Central memory CD8-positive, alpha-beta T cell (primary cell): ENCODE measurements at regions not wholly inside any gene's neighbourhood (a gene's known extent, or its start where the extent isn't known, plus 50 kb on each side); places are given as distances from the start of the nearest gene placed in this dataset.

Experiments
- ATAC-seq: fragments of 150-1000 bp; cut with Tn5 transposase; replicated peaks from 2 replicates; pipeline ENCODE4 v1.10.0; 2022; ENCODE audit warnings: mild to moderate bottlenecking, moderate FRiP score, moderate number of reproducible peaks; ENCODE audit not compliant: poor library complexity, severe bottlenecking; ENCODE audit errors: extremely low read depth
- DNase-seq, 2 donors: peaks; one replicate each; pipeline ENCODE4 v3.0.0; 2021; ENCODE audit warnings: low spot score in 2 of 2
- H3K27ac Mint-ChIP-seq: one replicate; pipeline ENCODE4 v1.8.0; 2022; ENCODE audit warnings: low read depth, mild to moderate bottlenecking, moderate library complexity, mixed read lengths
- H3K27me3 Mint-ChIP-seq: one replicate; pipeline ENCODE4 v1.8.0; 2022; ENCODE audit warnings: mixed read lengths
- H3K36me3 Mint-ChIP-seq: one replicate; pipeline ENCODE4 v1.8.0; 2022; ENCODE audit warnings: mild to moderate bottlenecking, moderate library complexity, mixed read lengths; ENCODE audit not compliant: insufficient read depth
- H3K4me1 Mint-ChIP-seq: one replicate; pipeline ENCODE4 v1.8.0; 2022; ENCODE audit warnings: mixed read lengths
- H3K4me3 Mint-ChIP-seq: one replicate; pipeline ENCODE4 v1.8.0; 2022; ENCODE audit warnings: mild to moderate bottlenecking, moderate library complexity, mixed read lengths
- H3K9me3 Mint-ChIP-seq: one replicate; pipeline ENCODE4 v1.8.0; 2022; ENCODE audit warnings: mixed read lengths

GRCh38 chr5:174312641-174313040 is 267.1 kb downstream of the NSG2 start:
- no peak for DNase-seq
- peaks cover 45% of the 10 kb centered on the region for H3K27me3 Mint-ChIP-seq
- no peaks in the 10 kb centered on the region for H3K9me3 Mint-ChIP-seq
- H3K4me3 Mint-ChIP-seq = no peak overlapping the region
- no peak overlapping the region for H3K27ac Mint-ChIP-seq
- H3K36me3 Mint-ChIP-seq = no peaks in the 10 kb centered on the region
- ATAC-seq = no peak
- no peaks in the 10 kb centered on the region for H3K4me1 Mint-ChIP-seq

- no peak for DNase-seq
- ATAC-seq = no peak
Measured at GRCh38 chr5:174313615-174314014, 268.1 kb downstream of the NSG2 start.

GRCh38 chr5:174314261-174314660 is 268.8 kb downstream of the NSG2 start:
- ATAC-seq (no peak), DNase-seq (no peak)
- Mint-ChIP-seq H3K27ac (no peak overlapping the region), H3K4me1 (no peaks in the 10 kb centered on the region), H3K9me3 (no peaks in the 10 kb centered on the region), H3K36me3 (no peaks in the 10 kb centered on the region), H3K4me3 (no peak overlapping the region), H3K27me3 (peaks cover 45% of the 10 kb centered on the region)

More at GRCh38 chr5:174313615-174314014, 268.1 kb downstream of the NSG2 start:
- Mint-ChIP-seq H3K9me3 (no peaks in the 10 kb centered on the region), H3K27me3 (peaks cover 45% of the 10 kb centered on the region), H3K4me3 (no peak overlapping the region), H3K4me1 (no peaks in the 10 kb centered on the region), H3K36me3 (no peaks in the 10 kb centered on the region), H3K27ac (no peak overlapping the region)

GRCh38 chr5:174315471-174315870 is 270.0 kb downstream of the NSG2 start:
- H3K27me3 Mint-ChIP-seq = peaks cover 39% of the 10 kb centered on the region
- no peak for ATAC-seq
- DNase-seq = no peak
- H3K9me3 Mint-ChIP-seq = no peaks in the 10 kb centered on the region
- H3K27ac Mint-ChIP-seq = no peak overlapping the region
- no peak overlapping the region for H3K4me3 Mint-ChIP-seq
- no peaks in the 10 kb centered on the region for H3K36me3 Mint-ChIP-seq
- no peaks in the 10 kb centered on the region for H3K4me1 Mint-ChIP-seq

GRCh38 chr5:174315871-174316270 is 270.4 kb downstream of the NSG2 start:
- H3K4me3 Mint-ChIP-seq = no peak overlapping the region
- peaks cover 36% of the 10 kb centered on the region for H3K27me3 Mint-ChIP-seq
- no peak overlapping the region for H3K27ac Mint-ChIP-seq
- no peaks in the 10 kb centered on the region for H3K36me3 Mint-ChIP-seq
- DNase-seq = no peak
- no peaks in the 10 kb centered on the region for H3K4me1 Mint-ChIP-seq
- ATAC-seq = no peak
- no peaks in the 10 kb centered on the region for H3K9me3 Mint-ChIP-seq

- Mint-ChIP-seq H3K4me1 (no peaks in the 10 kb centered on the region), H3K36me3 (no peaks in the 10 kb centered on the region), H3K9me3 (no peaks in the 10 kb centered on the region), H3K4me3 (no peak overlapping the region), H3K27ac (no peak overlapping the region), H3K27me3 (peaks cover 36% of the 10 kb centered on the region)
- no peak for ATAC-seq
- DNase-seq = no peak
Measured at GRCh38 chr5:174316326-174316725, 270.8 kb downstream of the NSG2 start.

GRCh38 chr5:174317256-174317894 is 271.9 kb downstream of the NSG2 start:
- Mint-ChIP-seq H3K9me3 (no peaks in the 10 kb centered on the region), H3K4me3 (no peak overlapping the region), H3K27me3 (peaks cover 42% of the 10 kb centered on the region), H3K4me1 (no peaks in the 10 kb centered on the region), H3K27ac (no peak overlapping the region), H3K36me3 (no peaks in the 10 kb centered on the region)
- no peak for DNase-seq
- ATAC-seq = no peak

GRCh38 chr5:174318578-174318977 is 273.1 kb downstream of the NSG2 start:
- DNase-seq (no peak), ATAC-seq (no peak)
- Mint-ChIP-seq H3K4me3 (no peak overlapping the region), H3K27ac (no peak overlapping the region), H3K4me1 (no peaks in the 10 kb centered on the region), H3K9me3 (no peaks in the 10 kb centered on the region), H3K27me3 (peaks cover 38% of the 10 kb centered on the region), H3K36me3 (no peaks in the 10 kb centered on the region)

- no peak for DNase-seq
- Mint-ChIP-seq H3K36me3 (no peaks in the 10 kb centered on the region), H3K4me3 (no peak overlapping the region), H3K27ac (no peak overlapping the region), H3K9me3 (no peaks in the 10 kb centered on the region), H3K27me3 (peaks cover 33% of the 10 kb centered on the region), H3K4me1 (no peaks in the 10 kb centered on the region)
- ATAC-seq = no peak
Measured at GRCh38 chr5:174319551-174319950, 274.0 kb downstream of the NSG2 start.

GRCh38 chr5:174320051-174320450 is 274.5 kb downstream of the NSG2 start:
- ATAC-seq (no peak), DNase-seq (no peak)
- Mint-ChIP-seq H3K9me3 (no peaks in the 10 kb centered on the region), H3K4me1 (no peaks in the 10 kb centered on the region), H3K36me3 (no peaks in the 10 kb centered on the region), H3K27ac (no peak overlapping the region), H3K4me3 (no peak overlapping the region), H3K27me3 (peaks cover 28% of the 10 kb centered on the region)

GRCh38 chr5:174323878-174324281 is 278.4 kb downstream of the NSG2 start:
- no peaks in the 10 kb centered on the region for H3K4me1 Mint-ChIP-seq
- H3K9me3 Mint-ChIP-seq = no peaks in the 10 kb centered on the region
- H3K27ac Mint-ChIP-seq = no peak overlapping the region
- no peak for DNase-seq
- H3K4me3 Mint-ChIP-seq = no peak overlapping the region
- H3K27me3 Mint-ChIP-seq = peaks cover 20% of the 10 kb centered on the region
- ATAC-seq = no peak
- no peaks in the 10 kb centered on the region for H3K36me3 Mint-ChIP-seq

GRCh38 chr5:174324680-174325079 is 279.2 kb downstream of the NSG2 start:
- no peak for ATAC-seq
- Mint-ChIP-seq H3K36me3 (no peaks in the 10 kb centered on the region), H3K4me1 (no peaks in the 10 kb centered on the region), H3K27ac (no peak overlapping the region), H3K27me3 (peaks cover 20% of the 10 kb centered on the region), H3K4me3 (no peak overlapping the region), H3K9me3 (no peaks in the 10 kb centered on the region)
- DNase-seq = no peak

GRCh38 chr5:174325431-174325830 is 279.9 kb downstream of the NSG2 start:
- DNase-seq (no peak), ATAC-seq (no peak)
- peaks cover 20% of the 10 kb centered on the region for H3K27me3 Mint-ChIP-seq
- no peak overlapping the region for H3K27ac Mint-ChIP-seq
- H3K4me1 Mint-ChIP-seq = no peaks in the 10 kb centered on the region
- H3K36me3 Mint-ChIP-seq = no peaks in the 10 kb centered on the region
- no peaks in the 10 kb centered on the region for H3K9me3 Mint-ChIP-seq
- no peak overlapping the region for H3K4me3 Mint-ChIP-seq
